ENCODE measurements at regions not wholly inside any gene's neighbourhood (a gene's known extent, or its start where the extent isn't known, plus 50 kb on each side); places are given as distances from the start of the nearest gene placed in this dataset.

DNA sequence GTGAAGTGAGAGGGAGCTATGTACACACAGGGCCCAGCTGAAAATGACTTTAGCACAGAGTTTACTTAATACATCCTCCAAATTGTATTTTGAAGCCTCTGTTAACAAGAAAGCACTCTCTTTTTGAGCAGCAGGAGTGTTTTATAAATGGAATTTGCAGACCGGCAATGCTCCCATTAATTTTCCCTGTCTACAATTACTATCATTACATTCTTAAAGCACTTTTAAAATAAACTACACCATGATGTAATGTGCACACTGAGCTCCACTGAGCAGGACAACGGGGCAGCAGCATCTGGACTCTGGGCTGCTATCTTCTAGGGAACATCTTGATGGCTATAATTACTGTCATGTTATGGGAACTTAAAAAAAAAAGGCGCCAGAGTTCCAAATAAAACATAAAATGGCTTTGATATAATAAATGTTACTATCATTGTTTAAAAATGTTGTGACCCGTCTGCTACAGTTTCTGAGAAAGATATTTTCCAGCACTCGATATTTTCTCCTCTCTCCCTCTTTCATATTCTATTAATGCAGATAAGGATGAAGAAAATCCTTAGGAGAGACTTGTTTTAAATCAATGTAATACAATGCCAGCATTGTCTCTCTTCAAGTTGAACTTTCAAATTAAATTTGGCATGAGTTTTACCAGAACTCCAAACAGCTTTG, 150.9 kb downstream of the HLX start (continued):
- TF ChIP-seq, protein P1, sequence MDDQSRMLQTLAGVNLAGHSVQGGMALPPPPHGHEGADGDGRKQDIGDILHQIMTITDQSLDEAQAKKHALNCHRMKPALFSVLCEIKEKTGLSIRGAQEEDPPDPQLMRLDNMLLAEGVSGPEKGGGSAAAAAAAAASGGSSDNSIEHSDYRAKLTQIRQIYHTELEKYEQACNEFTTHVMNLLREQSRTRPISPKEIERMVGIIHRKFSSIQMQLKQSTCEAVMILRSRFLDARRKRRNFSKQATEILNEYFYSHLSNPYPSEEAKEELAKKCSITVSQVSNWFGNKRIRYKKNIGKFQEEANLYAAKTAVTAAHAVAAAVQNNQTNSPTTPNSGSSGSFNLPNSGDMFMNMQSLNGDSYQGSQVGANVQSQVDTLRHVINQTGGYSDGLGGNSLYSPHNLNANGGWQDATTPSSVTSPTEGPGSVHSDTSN (IDR thresholded peaks at IDR 0.05) = peak; percentile 95
- no peak for TF ChIP-seq ELF1 (IDR thresholded peaks at IDR 0.05)
- no peak for TF ChIP-seq NRF1 (IDR thresholded peaks at IDR 0.05; ENCODE audit: low read depth, low read length)
- no peak for TF ChIP-seq RCOR1 (IDR thresholded peaks at IDR 0.05; ENCODE audit: low read length)
- no peak; the same call in 1 of the 2 replicates for TF ChIP-seq FOSL2 (IDR thresholded peaks at IDR 0.05; ENCODE audit: borderline replicate concordance, low read depth)
- TF ChIP-seq MXI1 (IDR thresholded peaks at IDR 0.05; ENCODE audit: low read depth, low read length) = no peak
- TF ChIP-seq GABPA (IDR thresholded peaks at IDR 0.05; ENCODE audit: low read depth) = no peak
- TF ChIP-seq CHD2 (IDR thresholded peaks at IDR 0.05; ENCODE audit: low read length, partially characterized antibody) = no peak
- TF ChIP-seq EZH2phosphoT487 (IDR thresholded peaks at IDR 0.05; ENCODE audit: borderline replicate concordance, low read depth) = no peak
- no peak for TF ChIP-seq RAD21 (IDR thresholded peaks at IDR 0.05; ENCODE audit: low read length)
- peak; percentile 98 for TF ChIP-seq TCF12 (IDR thresholded peaks at IDR 0.05)
- TF ChIP-seq RXRA (IDR thresholded peaks at IDR 0.05; ENCODE audit: borderline replicate concordance, low read depth) = peak; percentile 37; the same call in 1 of the 2 replicates
- TF ChIP-seq, protein P2, sequence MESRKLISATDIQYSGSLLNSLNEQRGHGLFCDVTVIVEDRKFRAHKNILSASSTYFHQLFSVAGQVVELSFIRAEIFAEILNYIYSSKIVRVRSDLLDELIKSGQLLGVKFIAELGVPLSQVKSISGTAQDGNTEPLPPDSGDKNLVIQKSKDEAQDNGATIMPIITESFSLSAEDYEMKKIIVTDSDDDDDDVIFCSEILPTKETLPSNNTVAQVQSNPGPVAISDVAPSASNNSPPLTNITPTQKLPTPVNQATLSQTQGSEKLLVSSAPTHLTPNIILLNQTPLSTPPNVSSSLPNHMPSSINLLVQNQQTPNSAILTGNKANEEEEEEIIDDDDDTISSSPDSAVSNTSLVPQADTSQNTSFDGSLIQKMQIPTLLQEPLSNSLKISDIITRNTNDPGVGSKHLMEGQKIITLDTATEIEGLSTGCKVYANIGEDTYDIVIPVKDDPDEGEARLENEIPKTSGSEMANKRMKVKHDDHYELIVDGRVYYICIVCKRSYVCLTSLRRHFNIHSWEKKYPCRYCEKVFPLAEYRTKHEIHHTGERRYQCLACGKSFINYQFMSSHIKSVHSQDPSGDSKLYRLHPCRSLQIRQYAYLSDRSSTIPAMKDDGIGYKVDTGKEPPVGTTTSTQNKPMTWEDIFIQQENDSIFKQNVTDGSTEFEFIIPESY (IDR thresholded peaks at IDR 0.05; ENCODE audit: borderline replicate concordance, low read depth) = no peak
- no peak for TF ChIP-seq MEF2A (IDR thresholded peaks at IDR 0.05; ENCODE audit: borderline replicate concordance, low read depth)
- TF ChIP-seq SMC3 (IDR thresholded peaks at IDR 0.05; ENCODE audit: low read depth, low read length) = no peak
- peak; percentile 61 for TF ChIP-seq NFIC (IDR thresholded peaks at IDR 0.05; ENCODE audit: borderline replicate concordance)
- TF ChIP-seq, protein P3, sequence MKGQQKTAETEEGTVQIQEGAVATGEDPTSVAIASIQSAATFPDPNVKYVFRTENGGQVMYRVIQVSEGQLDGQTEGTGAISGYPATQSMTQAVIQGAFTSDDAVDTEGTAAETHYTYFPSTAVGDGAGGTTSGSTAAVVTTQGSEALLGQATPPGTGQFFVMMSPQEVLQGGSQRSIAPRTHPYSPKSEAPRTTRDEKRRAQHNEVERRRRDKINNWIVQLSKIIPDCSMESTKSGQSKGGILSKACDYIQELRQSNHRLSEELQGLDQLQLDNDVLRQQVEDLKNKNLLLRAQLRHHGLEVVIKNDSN (IDR thresholded peaks at IDR 0.05; ENCODE audit: borderline replicate concordance, low read depth) = no peak
- peak; percentile 71 for TF ChIP-seq JUND (IDR thresholded peaks at IDR 0.05)
- TF ChIP-seq, protein P4, sequence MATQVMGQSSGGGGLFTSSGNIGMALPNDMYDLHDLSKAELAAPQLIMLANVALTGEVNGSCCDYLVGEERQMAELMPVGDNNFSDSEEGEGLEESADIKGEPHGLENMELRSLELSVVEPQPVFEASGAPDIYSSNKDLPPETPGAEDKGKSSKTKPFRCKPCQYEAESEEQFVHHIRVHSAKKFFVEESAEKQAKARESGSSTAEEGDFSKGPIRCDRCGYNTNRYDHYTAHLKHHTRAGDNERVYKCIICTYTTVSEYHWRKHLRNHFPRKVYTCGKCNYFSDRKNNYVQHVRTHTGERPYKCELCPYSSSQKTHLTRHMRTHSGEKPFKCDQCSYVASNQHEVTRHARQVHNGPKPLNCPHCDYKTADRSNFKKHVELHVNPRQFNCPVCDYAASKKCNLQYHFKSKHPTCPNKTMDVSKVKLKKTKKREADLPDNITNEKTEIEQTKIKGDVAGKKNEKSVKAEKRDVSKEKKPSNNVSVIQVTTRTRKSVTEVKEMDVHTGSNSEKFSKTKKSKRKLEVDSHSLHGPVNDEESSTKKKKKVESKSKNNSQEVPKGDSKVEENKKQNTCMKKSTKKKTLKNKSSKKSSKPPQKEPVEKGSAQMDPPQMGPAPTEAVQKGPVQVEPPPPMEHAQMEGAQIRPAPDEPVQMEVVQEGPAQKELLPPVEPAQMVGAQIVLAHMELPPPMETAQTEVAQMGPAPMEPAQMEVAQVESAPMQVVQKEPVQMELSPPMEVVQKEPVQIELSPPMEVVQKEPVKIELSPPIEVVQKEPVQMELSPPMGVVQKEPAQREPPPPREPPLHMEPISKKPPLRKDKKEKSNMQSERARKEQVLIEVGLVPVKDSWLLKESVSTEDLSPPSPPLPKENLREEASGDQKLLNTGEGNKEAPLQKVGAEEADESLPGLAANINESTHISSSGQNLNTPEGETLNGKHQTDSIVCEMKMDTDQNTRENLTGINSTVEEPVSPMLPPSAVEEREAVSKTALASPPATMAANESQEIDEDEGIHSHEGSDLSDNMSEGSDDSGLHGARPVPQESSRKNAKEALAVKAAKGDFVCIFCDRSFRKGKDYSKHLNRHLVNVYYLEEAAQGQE (IDR thresholded peaks at IDR 0.05; ENCODE audit: low read depth, low read length) = no peak
